ENCODE measurements at regions not wholly inside any gene's neighbourhood (a gene's known extent, or its start where the extent isn't known, plus 50 kb on each side); places are given as distances from the start of the nearest gene placed in this dataset.
"Not testable (repeated sequence)": the region's sequence is repeated elsewhere in the genome, so short reads cannot be mapped to it uniquely, and the experiment has no call there.

- no peak for TF ChIP-seq CTCF (IDR thresholded peaks at IDR 0.05)
- H3K27ac Mint-ChIP-seq (ENCODE audit: unreplicated experiment) = no peak overlapping the region
- H3K27me3 Mint-ChIP-seq (ENCODE audit: low read depth) = no peaks in the 10 kb centered on the region
- no peak for DNase-seq (ENCODE audit: low spot score)
- H3K36me3 Mint-ChIP-seq (ENCODE audit: low read depth) = no peaks in the 10 kb centered on the region
- H3K4me1 Mint-ChIP-seq (ENCODE audit: low read depth) = no peaks in the 10 kb centered on the region
- H3K4me3 Mint-ChIP-seq (ENCODE audit: unreplicated experiment) = no peak overlapping the region
- no peaks in the 10 kb centered on the region for H3K9me3 Mint-ChIP-seq (ENCODE audit: low read depth)
These were observed 197.9 kb downstream of the LPIN1 start for GRCh38 chr2:11944311-11944710.

GRCh38 chr2:11945139-11946126, 199.0 kb downstream of the LPIN1 start:
- Mint-ChIP-seq H3K4me1 (ENCODE audit: low read depth) (peaks cover 6% of the 10 kb centered on the region), H3K4me3 (ENCODE audit: unreplicated experiment) (no peak overlapping the region), H3K27ac (ENCODE audit: unreplicated experiment) (no peak overlapping the region), H3K36me3 (ENCODE audit: low read depth) (no peaks in the 10 kb centered on the region), H3K9me3 (ENCODE audit: low read depth) (no peaks in the 10 kb centered on the region), H3K27me3 (ENCODE audit: low read depth) (no peaks in the 10 kb centered on the region)
- no peak for TF ChIP-seq CTCF (IDR thresholded peaks at IDR 0.05)
- DNase-seq (ENCODE audit: low spot score) = no peak

GRCh38 chr2:11947956-11948355, 201.5 kb downstream of the LPIN1 start:
- Mint-ChIP-seq H3K27me3 (ENCODE audit: low read depth) (no peaks in the 10 kb centered on the region), H3K27ac (ENCODE audit: unreplicated experiment) (no peak overlapping the region), H3K4me3 (ENCODE audit: unreplicated experiment) (no peak overlapping the region), H3K36me3 (ENCODE audit: low read depth) (no peaks in the 10 kb centered on the region), H3K9me3 (ENCODE audit: low read depth) (no peaks in the 10 kb centered on the region), H3K4me1 (ENCODE audit: low read depth) (peaks cover 6% of the 10 kb centered on the region)
- no peak for TF ChIP-seq CTCF (IDR thresholded peaks at IDR 0.05)
- DNase-seq (ENCODE audit: low spot score) = no peak

GRCh38 chr2:11949732-11950523, 203.5 kb downstream of the LPIN1 start:
- no peak overlapping the region for H3K27ac Mint-ChIP-seq (ENCODE audit: unreplicated experiment)
- no peaks in the 10 kb centered on the region for H3K36me3 Mint-ChIP-seq (ENCODE audit: low read depth)
- peaks cover 6% of the 10 kb centered on the region for H3K4me1 Mint-ChIP-seq (ENCODE audit: low read depth)
- no peaks in the 10 kb centered on the region for H3K9me3 Mint-ChIP-seq (ENCODE audit: low read depth)
- no peak for DNase-seq (ENCODE audit: low spot score)
- TF ChIP-seq CTCF (IDR thresholded peaks at IDR 0.05) = no peak
- no peak overlapping the region for H3K4me3 Mint-ChIP-seq (ENCODE audit: unreplicated experiment)
- peaks cover 8% of the 10 kb centered on the region for H3K27me3 Mint-ChIP-seq (ENCODE audit: low read depth)

- no peak overlapping the region for H3K4me3 Mint-ChIP-seq (ENCODE audit: unreplicated experiment)
- no peak overlapping the region for H3K27ac Mint-ChIP-seq (ENCODE audit: unreplicated experiment)
- H3K9me3 Mint-ChIP-seq (ENCODE audit: low read depth) = no peaks in the 10 kb centered on the region
- no peak for DNase-seq (ENCODE audit: low spot score)
- H3K27me3 Mint-ChIP-seq (ENCODE audit: low read depth) = peaks cover 17% of the 10 kb centered on the region
- peaks cover 6% of the 10 kb centered on the region for H3K4me1 Mint-ChIP-seq (ENCODE audit: low read depth)
- TF ChIP-seq CTCF (IDR thresholded peaks at IDR 0.05) = no peak
- H3K36me3 Mint-ChIP-seq (ENCODE audit: low read depth) = no peaks in the 10 kb centered on the region
These were observed 204.5 kb downstream of the LPIN1 start for GRCh38 chr2:11950896-11951295.

- H3K4me1 Mint-ChIP-seq (ENCODE audit: low read depth); H3K27ac Mint-ChIP-seq (ENCODE audit: unreplicated experiment); H3K4me3 Mint-ChIP-seq (ENCODE audit: unreplicated experiment); H3K36me3 Mint-ChIP-seq (ENCODE audit: low read depth); H3K9me3 Mint-ChIP-seq (ENCODE audit: low read depth); DNase-seq (ENCODE audit: low spot score): not testable (repeated sequence)
- H3K27me3 Mint-ChIP-seq (ENCODE audit: low read depth) = peaks cover 20% of the 10 kb centered on the region
These were observed 205.1 kb downstream of the LPIN1 start for GRCh38 chr2:11951492-11951891.

All from chondrocyte (in vitro differentiated cells).